ENCODE measurements at regions not wholly inside any gene's neighbourhood (a gene's known extent, or its start where the extent isn't known, plus 50 kb on each side); places are given as distances from the start of the nearest gene placed in this dataset.

GRCh38 chr7:25752967-25753791, 398.8 kb upstream of the NFE2L3 start:
- Histone ChIP-seq H3K79me1 (ENCODE audit: low read length) (no peaks in the 10 kb centered on the region), H3K23ac (ENCODE audit: low read length) (no peak overlapping the region), H3K9ac (ENCODE audit: low read length) (no peak overlapping the region), H3K79me2 (ENCODE audit: control insufficient read depth, insufficient read depth, low read length) (no peaks in the 10 kb centered on the region), H2BK15ac (replicated peaks; ENCODE audit: low read depth) (no peak overlapping the region), H3K36me3 (ENCODE audit: control insufficient read depth, insufficient read depth, low read length) (no peaks in the 10 kb centered on the region), H4K5ac (ENCODE audit: low read length) (no peak overlapping the region), H3K4me3 (ENCODE audit: low read length) (no peak overlapping the region), H3K4me1 (ENCODE audit: control insufficient read depth, low read depth, low read length) (peaks cover 3% of the 10 kb centered on the region), H3K56ac (ENCODE audit: low read length) (peak overlapping the region; percentile 2), H4K8ac (ENCODE audit: low read depth, low read length) (no peak overlapping the region), H3K18ac (ENCODE audit: low read length) (peak overlapping the region; percentile 70), H2BK120ac (ENCODE audit: low read depth, low read length) (no peak overlapping the region), H3K27me3 (ENCODE audit: insufficient read depth, low read length, poor library complexity) (no peaks in the 10 kb centered on the region), H2BK5ac (ENCODE audit: low read length) (no peak overlapping the region), H3K27ac (ENCODE audit: low read depth, low read length) (peak overlapping the region; percentile 3), H3K4ac (ENCODE audit: low read depth, low read length) (peak overlapping the region; percentile 1), H3K4me2 (ENCODE audit: low read length) (no peak overlapping the region), H2AK5ac (ENCODE audit: low read length) (no peak overlapping the region)
- peak; percentile 65 for DNase-seq
- WGBS (ENCODE audit: extremely low coverage, insufficient coverage, low lambda C conversion rate) = no CpG with 5 or more reads among the region's 16 CpGs

GRCh38 chr7:25753837-25754236, 398.2 kb upstream of the NFE2L3 start:
- no peak overlapping the region for H3K9ac ChIP-seq (ENCODE audit: low read length)
- H3K4me3 ChIP-seq (ENCODE audit: low read length) = no peak overlapping the region
- H3K4ac ChIP-seq (ENCODE audit: low read depth, low read length) = peak overlapping the region; percentile 1
- no peak overlapping the region for H3K56ac ChIP-seq (ENCODE audit: low read length)
- no peak overlapping the region for H2AK5ac ChIP-seq (ENCODE audit: low read length)
- H4K8ac ChIP-seq (ENCODE audit: low read depth, low read length) = no peak overlapping the region
- no peaks in the 10 kb centered on the region for H3K79me1 ChIP-seq (ENCODE audit: low read length)
- no peak overlapping the region for H3K4me2 ChIP-seq (ENCODE audit: low read length)
- no peak overlapping the region for H4K5ac ChIP-seq (ENCODE audit: low read length)
- H3K36me3 ChIP-seq (ENCODE audit: control insufficient read depth, insufficient read depth, low read length) = no peaks in the 10 kb centered on the region
- peaks cover 3% of the 10 kb centered on the region for H3K4me1 ChIP-seq (ENCODE audit: control insufficient read depth, low read depth, low read length)
- H2BK120ac ChIP-seq (ENCODE audit: low read depth, low read length) = no peak overlapping the region
- no peak overlapping the region for H3K27ac ChIP-seq (ENCODE audit: low read depth, low read length)
- no peaks in the 10 kb centered on the region for H3K79me2 ChIP-seq (ENCODE audit: control insufficient read depth, insufficient read depth, low read length)
- H2BK15ac ChIP-seq (replicated peaks; ENCODE audit: low read depth) = no peak overlapping the region
- H3K27me3 ChIP-seq (ENCODE audit: insufficient read depth, low read length, poor library complexity) = no peaks in the 10 kb centered on the region
- H3K18ac ChIP-seq (ENCODE audit: low read length) = no peak overlapping the region
- WGBS (ENCODE audit: extremely low coverage, insufficient coverage, low lambda C conversion rate) = no CpG with 5 or more reads among the region's 10 CpGs
- DNase-seq = no peak
- no peak overlapping the region for H3K23ac ChIP-seq (ENCODE audit: low read length)
- H2BK5ac ChIP-seq (ENCODE audit: low read length) = no peak overlapping the region

- no peak for DNase-seq
- Histone ChIP-seq H3K27ac (ENCODE audit: low read depth, low read length) (no peak overlapping the region), H3K9ac (ENCODE audit: low read length) (no peak overlapping the region), H3K79me2 (ENCODE audit: control insufficient read depth, insufficient read depth, low read length) (no peaks in the 10 kb centered on the region), H2BK5ac (ENCODE audit: low read length) (no peak overlapping the region), H3K4me2 (ENCODE audit: low read length) (no peak overlapping the region), H2BK15ac (replicated peaks; ENCODE audit: low read depth) (no peak overlapping the region), H3K4me1 (ENCODE audit: control insufficient read depth, low read depth, low read length) (peaks cover 3% of the 10 kb centered on the region), H3K56ac (ENCODE audit: low read length) (no peak overlapping the region), H3K23ac (ENCODE audit: low read length) (no peak overlapping the region), H3K79me1 (ENCODE audit: low read length) (no peaks in the 10 kb centered on the region), H3K4me3 (ENCODE audit: low read length) (no peak overlapping the region), H3K18ac (ENCODE audit: low read length) (no peak overlapping the region), H4K5ac (ENCODE audit: low read length) (no peak overlapping the region), H2BK120ac (ENCODE audit: low read depth, low read length) (no peak overlapping the region), H2AK5ac (ENCODE audit: low read length) (no peak overlapping the region), H4K8ac (ENCODE audit: low read depth, low read length) (no peak overlapping the region), H3K36me3 (ENCODE audit: control insufficient read depth, insufficient read depth, low read length) (no peaks in the 10 kb centered on the region), H3K4ac (ENCODE audit: low read depth, low read length) (no peak overlapping the region), H3K27me3 (ENCODE audit: insufficient read depth, low read length, poor library complexity) (no peaks in the 10 kb centered on the region)
- WGBS (ENCODE audit: extremely low coverage, insufficient coverage, low lambda C conversion rate) = no CpG with 5 or more reads among the region's 7 CpGs
These were observed 397.7 kb upstream of the NFE2L3 start for GRCh38 chr7:25754333-25754732.

- H2BK5ac ChIP-seq (ENCODE audit: low read length) = no peak overlapping the region
- no peak for DNase-seq
- no peak overlapping the region for H3K4ac ChIP-seq (ENCODE audit: low read depth, low read length)
- H3K4me1 ChIP-seq (ENCODE audit: control insufficient read depth, low read depth, low read length) = peaks cover 4% of the 10 kb centered on the region
- no peaks in the 10 kb centered on the region for H3K27me3 ChIP-seq (ENCODE audit: insufficient read depth, low read length, poor library complexity)
- H2BK15ac ChIP-seq (replicated peaks; ENCODE audit: low read depth) = no peak overlapping the region
- H4K8ac ChIP-seq (ENCODE audit: low read depth, low read length) = no peak overlapping the region
- no peak overlapping the region for H3K27ac ChIP-seq (ENCODE audit: low read depth, low read length)
- H3K4me3 ChIP-seq (ENCODE audit: low read length) = no peak overlapping the region
- no peak overlapping the region for H2AK5ac ChIP-seq (ENCODE audit: low read length)
- H3K79me1 ChIP-seq (ENCODE audit: low read length) = no peaks in the 10 kb centered on the region
- no peak overlapping the region for H3K23ac ChIP-seq (ENCODE audit: low read length)
- no peak overlapping the region for H2BK120ac ChIP-seq (ENCODE audit: low read depth, low read length)
- H3K79me2 ChIP-seq (ENCODE audit: control insufficient read depth, insufficient read depth, low read length) = no peaks in the 10 kb centered on the region
- WGBS (ENCODE audit: extremely low coverage, insufficient coverage, low lambda C conversion rate) = no CpG with 5 or more reads among the region's 1 CpG
- H3K4me2 ChIP-seq (ENCODE audit: low read length) = no peak overlapping the region
- H3K9ac ChIP-seq (ENCODE audit: low read length) = no peak overlapping the region
- H3K36me3 ChIP-seq (ENCODE audit: control insufficient read depth, insufficient read depth, low read length) = no peaks in the 10 kb centered on the region
- H3K56ac ChIP-seq (ENCODE audit: low read length) = no peak overlapping the region
- H4K5ac ChIP-seq (ENCODE audit: low read length) = no peak overlapping the region
- no peak overlapping the region for H3K18ac ChIP-seq (ENCODE audit: low read length)
These were observed 397.2 kb upstream of the NFE2L3 start for GRCh38 chr7:25754751-25755150.

GRCh38 chr7:25756601-25757000, 395.4 kb upstream of the NFE2L3 start:
- H3K9ac ChIP-seq (ENCODE audit: low read length) = no peak overlapping the region
- H3K27me3 ChIP-seq (ENCODE audit: insufficient read depth, low read length, poor library complexity) = no peaks in the 10 kb centered on the region
- no peak overlapping the region for H3K27ac ChIP-seq (ENCODE audit: low read depth, low read length)
- H2BK5ac ChIP-seq (ENCODE audit: low read length) = no peak overlapping the region
- H4K5ac ChIP-seq (ENCODE audit: low read length) = no peak overlapping the region
- H3K36me3 ChIP-seq (ENCODE audit: control insufficient read depth, insufficient read depth, low read length) = no peaks in the 10 kb centered on the region
- DNase-seq = no peak
- H3K23ac ChIP-seq (ENCODE audit: low read length) = no peak overlapping the region
- peaks cover 7% of the 10 kb centered on the region for H3K4me1 ChIP-seq (ENCODE audit: control insufficient read depth, low read depth, low read length)
- H4K8ac ChIP-seq (ENCODE audit: low read depth, low read length) = no peak overlapping the region
- no peak overlapping the region for H2BK120ac ChIP-seq (ENCODE audit: low read depth, low read length)
- no peak overlapping the region for H3K4me3 ChIP-seq (ENCODE audit: low read length)
- H3K4me2 ChIP-seq (ENCODE audit: low read length) = no peak overlapping the region
- no peaks in the 10 kb centered on the region for H3K79me1 ChIP-seq (ENCODE audit: low read length)
- H2BK15ac ChIP-seq (replicated peaks; ENCODE audit: low read depth) = no peak overlapping the region
- H2AK5ac ChIP-seq (ENCODE audit: low read length) = no peak overlapping the region
- no peak overlapping the region for H3K56ac ChIP-seq (ENCODE audit: low read length)
- no peak overlapping the region for H3K18ac ChIP-seq (ENCODE audit: low read length)
- no peak overlapping the region for H3K4ac ChIP-seq (ENCODE audit: low read depth, low read length)
- no peaks in the 10 kb centered on the region for H3K79me2 ChIP-seq (ENCODE audit: control insufficient read depth, insufficient read depth, low read length)

- Histone ChIP-seq H2BK15ac (replicated peaks; ENCODE audit: low read depth) (no peak overlapping the region), H3K27ac (ENCODE audit: low read depth, low read length) (no peak overlapping the region), H3K4me3 (ENCODE audit: low read length) (no peak overlapping the region), H3K4me2 (ENCODE audit: low read length) (no peak overlapping the region), H3K9ac (ENCODE audit: low read length) (no peak overlapping the region), H3K23ac (ENCODE audit: low read length) (no peak overlapping the region), H4K8ac (ENCODE audit: low read depth, low read length) (no peak overlapping the region), H2BK120ac (ENCODE audit: low read depth, low read length) (no peak overlapping the region), H3K18ac (ENCODE audit: low read length) (no peak overlapping the region), H2AK5ac (ENCODE audit: low read length) (no peak overlapping the region), H3K56ac (ENCODE audit: low read length) (no peak overlapping the region), H3K4me1 (ENCODE audit: control insufficient read depth, low read depth, low read length) (peaks cover 4% of the 10 kb centered on the region), H3K36me3 (ENCODE audit: control insufficient read depth, insufficient read depth, low read length) (no peaks in the 10 kb centered on the region), H3K79me2 (ENCODE audit: control insufficient read depth, insufficient read depth, low read length) (no peaks in the 10 kb centered on the region), H4K5ac (ENCODE audit: low read length) (no peak overlapping the region), H2BK5ac (ENCODE audit: low read length) (no peak overlapping the region), H3K27me3 (ENCODE audit: insufficient read depth, low read length, poor library complexity) (no peaks in the 10 kb centered on the region), H3K79me1 (ENCODE audit: low read length) (no peaks in the 10 kb centered on the region), H3K4ac (ENCODE audit: low read depth, low read length) (no peak overlapping the region)
- WGBS (ENCODE audit: extremely low coverage, insufficient coverage, low lambda C conversion rate) = no CpG with 5 or more reads among the region's 4 CpGs
- no peak for DNase-seq
These were observed 393.4 kb upstream of the NFE2L3 start for GRCh38 chr7:25758559-25758958.
